GM20431 (cell line): ENCODE measurements at regions not wholly inside any gene's neighbourhood (a gene's known extent, or its start where the extent isn't known, plus 50 kb on each side); places are given as distances from the start of the nearest gene placed in this dataset.

Experiments
- in situ Hi-C: fragments of 300-500 bp; cut with MseI, MboI; formaldehyde crosslinking; loops from one replicate; pipeline ENCODE4 v1.15.0; 2020; ENCODE audit warnings: low sequenced_read_pairs; ENCODE audit not compliant: unreplicated experiment

DNA sequence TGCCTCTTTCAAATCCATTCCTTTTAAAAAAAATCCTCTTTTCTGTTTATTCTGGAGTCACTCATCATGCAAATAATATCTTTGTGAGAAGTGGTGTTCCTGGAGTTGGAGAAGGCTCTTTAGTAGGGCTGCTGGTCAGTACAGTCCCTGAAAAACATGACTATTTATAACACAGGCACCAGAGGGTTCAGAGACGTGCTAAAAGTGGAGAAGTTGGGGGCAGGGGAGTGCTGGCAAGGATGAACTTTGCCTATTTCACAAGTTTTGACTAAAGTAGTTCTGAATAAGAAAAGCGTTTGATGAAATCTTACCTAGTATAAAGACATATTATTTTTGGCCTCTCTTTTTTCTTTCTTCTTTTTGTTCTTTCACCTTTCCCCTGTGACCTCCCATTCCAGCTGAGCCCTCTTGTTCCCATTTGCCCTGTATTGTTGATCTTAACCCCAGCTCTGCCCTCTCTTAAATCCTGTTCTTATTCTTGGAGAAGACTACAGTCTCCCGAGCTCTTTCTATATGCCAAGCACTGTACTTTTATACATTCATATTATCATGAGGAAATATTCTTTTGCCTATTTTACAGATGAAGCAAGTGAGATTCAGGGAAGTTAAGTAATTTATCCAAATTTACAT is 129.1 kb downstream of the TM9SF2 start:
- in situ Hi-C loops = no loop called here

DNA sequence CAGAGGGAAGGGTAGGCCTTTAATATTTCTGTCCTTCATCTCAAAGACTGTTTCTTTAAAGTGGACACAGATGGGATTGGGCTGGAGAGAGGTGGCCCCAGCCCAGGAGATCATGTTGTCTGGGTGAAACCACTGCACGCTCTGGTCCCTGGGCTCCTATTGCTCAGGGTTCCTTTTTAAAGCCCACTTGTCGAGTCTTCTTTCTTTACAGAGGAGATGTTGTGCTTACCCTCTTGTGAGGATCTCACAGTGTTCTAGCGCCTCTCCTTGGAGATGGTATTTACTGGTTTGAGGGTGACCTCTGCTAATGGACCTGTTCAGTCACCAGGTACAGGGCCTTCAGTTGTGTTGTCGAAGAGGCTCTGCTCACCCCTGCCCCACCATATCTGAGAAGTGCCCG is 128.4 kb downstream of the TM9SF2 start:
- in situ Hi-C loops = no loop called here

DNA sequence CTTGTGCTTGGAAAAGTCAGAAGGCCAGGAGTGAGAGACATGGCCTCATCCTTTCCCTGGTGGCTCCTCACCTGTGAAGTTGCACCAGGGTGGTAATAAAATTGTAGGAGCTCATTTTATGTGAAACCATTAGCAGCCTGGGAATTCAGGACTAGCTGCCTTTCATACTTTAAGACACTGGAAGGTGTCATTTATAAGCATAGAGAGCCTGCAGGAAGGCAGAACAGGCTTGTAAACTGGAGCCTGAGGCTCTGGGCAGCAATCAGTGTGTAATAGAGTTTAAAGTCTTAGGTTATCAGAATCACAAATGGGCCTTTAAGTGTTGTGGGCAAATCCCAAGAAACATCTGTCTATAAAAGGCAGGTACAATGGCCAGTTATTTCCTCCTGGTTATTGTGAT is 127.2 kb downstream of the TM9SF2 start:
- in situ Hi-C loops = no loop called here

DNA sequence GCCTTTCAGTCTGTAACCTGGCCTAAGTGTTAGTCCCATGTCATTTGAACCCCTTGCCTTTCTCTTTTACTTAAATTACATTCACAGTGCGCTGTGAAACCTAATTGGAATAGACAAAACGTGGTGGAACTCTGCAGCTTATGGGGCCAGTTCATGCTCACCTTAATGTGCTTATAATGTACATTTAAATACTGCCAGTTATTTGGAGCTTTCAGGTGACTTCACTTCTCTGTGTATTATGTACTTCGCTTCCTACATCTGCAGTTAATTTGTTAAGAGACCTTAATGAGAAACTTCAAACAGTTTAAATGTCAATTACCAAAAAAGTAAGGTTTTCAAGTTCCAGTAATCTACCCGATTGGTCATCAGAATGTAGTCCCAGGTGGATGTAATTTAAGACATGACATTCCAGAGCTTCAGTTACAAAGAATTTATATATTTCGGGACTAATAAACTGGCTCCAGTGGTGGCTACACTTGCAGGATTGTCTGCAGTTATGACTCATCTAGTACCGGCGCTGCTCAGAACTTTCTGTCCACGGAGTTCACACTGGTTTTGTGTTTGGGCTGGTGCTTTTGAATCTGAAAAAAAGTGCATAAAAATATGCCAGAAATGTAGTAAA is 125.3 kb downstream of the TM9SF2 start:
- in situ Hi-C loops = no loop called here

DNA sequence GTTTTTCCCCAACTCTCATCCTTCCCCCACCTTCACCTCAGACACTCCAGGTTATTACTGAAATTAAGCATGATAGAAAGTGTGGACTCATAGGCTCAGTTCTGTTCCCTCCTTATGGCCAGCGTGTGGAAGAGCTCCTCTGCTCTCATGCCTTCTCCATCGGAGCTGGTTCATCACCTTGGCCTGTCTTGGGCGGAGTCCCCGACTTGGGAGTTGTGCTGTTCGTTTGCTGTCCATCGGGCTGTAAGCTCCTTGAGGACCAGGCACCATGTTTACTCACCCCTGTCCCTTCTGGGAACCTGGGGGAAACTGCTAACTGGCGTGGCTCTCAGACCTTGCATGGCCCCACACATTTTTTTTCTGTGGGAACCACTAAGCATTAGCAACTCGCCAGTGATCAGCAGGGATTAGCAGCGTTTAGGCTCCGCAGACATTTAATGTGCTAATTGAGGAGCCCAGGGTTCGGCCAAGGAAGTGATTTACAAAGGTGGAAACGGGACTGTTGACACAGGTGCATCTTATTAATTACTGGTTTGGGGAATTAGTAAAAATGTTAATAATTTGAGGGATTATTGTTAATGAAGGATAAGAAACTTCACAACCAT is 123.8 kb downstream of the TM9SF2 start:
- in situ Hi-C loops = no loop called here

DNA sequence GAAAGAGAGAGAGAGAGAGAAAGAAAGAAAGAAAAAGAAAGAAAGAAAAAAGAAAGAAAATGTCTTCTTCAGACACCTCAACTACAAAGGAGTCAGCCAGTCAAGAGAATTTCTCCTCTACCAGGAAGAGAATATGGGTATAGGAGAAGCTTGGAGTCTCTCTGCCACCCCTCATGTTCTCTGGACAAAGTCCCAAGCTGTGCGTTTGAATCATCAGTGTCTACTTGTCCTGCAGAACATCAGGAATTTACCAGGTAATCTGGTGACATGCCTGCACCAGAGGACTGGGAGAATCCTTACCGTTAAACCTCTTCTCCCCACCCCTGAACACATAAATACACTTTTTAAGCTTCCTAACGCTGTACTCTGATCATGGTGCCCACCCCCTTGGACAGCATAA is 119.5 kb downstream of the TM9SF2 start:
- in situ Hi-C loops = no loop called here

DNA sequence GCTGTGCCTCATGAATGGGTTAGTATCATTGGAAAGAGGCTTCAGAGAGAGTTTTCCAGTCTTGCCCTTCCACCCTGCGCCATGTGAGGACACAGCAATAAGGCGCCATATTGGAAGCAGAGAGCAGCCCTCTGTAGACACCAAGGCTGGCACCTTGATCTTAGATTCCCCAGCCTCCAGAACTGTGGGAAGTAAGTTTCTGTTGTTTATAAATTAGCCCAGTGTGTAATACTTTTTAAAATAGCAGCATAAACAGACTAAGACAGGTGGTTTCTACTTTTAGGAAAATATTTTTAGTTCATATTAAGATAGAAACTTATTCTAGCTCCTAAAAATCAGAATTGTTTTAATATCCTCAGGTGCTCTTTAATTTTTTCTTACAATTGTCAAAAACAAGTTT is 117.9 kb downstream of the TM9SF2 start:
- in situ Hi-C loops = no loop called here

DNA sequence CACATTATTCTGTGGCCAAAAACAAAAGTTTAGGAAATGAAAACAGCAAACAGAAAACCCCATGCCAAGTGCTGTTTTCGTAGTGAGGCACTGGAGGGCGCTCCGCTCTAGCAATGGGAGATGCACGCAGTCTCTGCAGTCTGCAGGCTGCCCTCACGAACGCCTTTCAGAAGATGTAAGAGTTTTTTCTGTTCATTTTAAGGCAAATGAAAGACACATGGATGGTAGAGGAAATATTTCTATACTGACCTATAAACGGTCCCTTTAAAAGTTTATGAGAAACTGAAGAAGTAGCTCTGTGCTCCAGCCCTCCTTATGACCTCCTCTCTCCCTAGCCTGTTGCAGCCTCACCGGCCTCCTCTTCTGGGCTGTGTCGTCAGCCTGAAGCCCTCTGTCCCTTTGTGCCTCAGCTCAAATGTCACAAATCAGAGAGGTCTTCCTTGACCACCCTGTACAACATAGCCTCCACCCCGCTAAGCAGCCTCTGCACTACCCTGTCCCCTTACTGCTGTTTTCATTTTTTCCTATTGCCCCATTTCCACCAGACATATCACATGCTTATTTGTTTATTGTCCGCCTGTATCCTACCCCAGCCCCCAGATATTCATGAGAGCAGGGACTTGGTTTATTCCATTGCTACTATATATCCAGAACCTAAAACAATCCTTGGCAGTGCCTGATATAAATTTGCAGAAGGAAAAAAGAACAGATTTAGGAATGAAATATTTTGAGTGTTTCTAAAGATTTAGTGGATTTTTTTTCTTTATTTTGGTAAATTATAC is 116.4 kb downstream of the TM9SF2 start:
- in situ Hi-C loops = no loop called here

DNA sequence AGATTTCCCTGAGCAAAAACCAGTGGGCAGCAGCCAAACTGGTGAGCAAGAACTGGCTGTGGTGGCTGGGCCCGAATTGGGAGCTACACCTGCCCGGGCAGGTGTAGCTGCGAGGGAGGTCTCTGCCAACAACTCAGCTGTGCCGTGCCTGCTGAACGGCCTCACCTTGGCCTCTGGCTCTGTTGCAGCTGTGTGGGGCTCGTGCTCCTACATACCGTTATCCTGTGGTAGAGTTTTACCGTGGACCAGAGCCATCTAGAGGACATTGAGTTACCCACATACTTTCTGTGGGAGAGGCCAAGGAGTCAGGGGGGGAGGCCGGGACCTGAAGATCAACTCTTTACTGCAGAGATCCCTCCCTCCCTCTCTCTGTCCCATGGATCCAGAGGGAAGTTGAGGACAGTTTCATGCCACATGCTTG is 113.2 kb downstream of the TM9SF2 start:
- in situ Hi-C loops = no loop called here
